B cell (primary cell): ENCODE measurements at regions not wholly inside any gene's neighbourhood (a gene's known extent, or its start where the extent isn't known, plus 50 kb on each side); places are given as distances from the start of the nearest gene placed in this dataset.

ENCODE experiments used
- ATAC-seq: fragments of 200-7000 bp; cut with Tn5 transposase; one replicate; pipeline ENCODE4 v1.10.0; 2021; ENCODE audit warnings: low read depth, mild to moderate bottlenecking, moderate number of reproducible peaks, moderate library complexity
- CTCF ChIA-PET: fragments of 350-600 bp; sonication (Branson Sonifier 250); formaldehyde crosslinking; loops from one replicate; lab custom pipeline; 2021; ENCODE audit warnings: antibody characterized with exemption, inconsistent platforms; lab: Charles Lee
- POLR2A ChIA-PET: fragments of 350-600 bp; sonication (Branson Sonifier 250); formaldehyde crosslinking; loops from one replicate; lab custom pipeline; 2021; ENCODE audit warnings: antibody characterized with exemption; lab: Charles Lee
- DNase-seq: peaks from one replicate; pipeline ENCODE4 v3.0.0; 2013
- H2AFZ ChIP-seq: 2 replicates; pipeline ENCODE4 v1.6.1; 2012; ENCODE audit warnings: mild to moderate bottlenecking, low read depth, low read length; ENCODE audit not compliant: insufficient read depth, poor library complexity, severe bottlenecking
- H3K27ac ChIP-seq, 2 donors: 1 replicate in 1 of 2; 2 replicates in 1 of 2; pipeline ENCODE4 v1.5.1; 2012 to 2013; ENCODE audit warnings: low read length in 2 of 2, mild to moderate bottlenecking in 2 of 2, moderate library complexity in 1 of 2
- H3K27me3 ChIP-seq, 4 experiments: fragments of 200-600 bp in 1 of 4; sonication (generic) in 1 of 4; replicated peaks in 1 of 4; 1 replicate in 2 of 4; 2 replicates in 2 of 4; pipeline versions ENCODE4 v1.6.1 to v1.7.0; 2013 to 2016; ENCODE audit warnings: low read length in 3 of 4, mild to moderate bottlenecking in 2 of 4, mixed read lengths in 1 of 4, moderate library complexity in 1 of 4; ENCODE audit not compliant: insufficient read depth in 4 of 4, control insufficient read depth in 3 of 4; ENCODE audit errors: control extremely low read depth in 1 of 4
- H3K36me3 ChIP-seq, 2 experiments: replicated peaks in 1 of 2; 1 replicate in 1 of 2; 2 replicates in 1 of 2; pipeline versions ENCODE4 v1.6.1 to v1.7.1; 2013; ENCODE audit warnings: low read length in 1 of 2; ENCODE audit not compliant: insufficient read depth in 2 of 2, control insufficient read depth in 1 of 2; ENCODE audit errors: control extremely low read depth in 1 of 2, extremely low read depth in 1 of 2
- H3K4me1 ChIP-seq, 2 donors: fragments of 200-600 bp in 1 of 2; sonication (generic) in 1 of 2; 1 replicate in 1 of 2; 2 replicates in 1 of 2; pipeline versions ENCODE4 v1.5.1 to v1.6.1; 2013 to 2017; ENCODE audit warnings: low read length in 2 of 2; ENCODE audit not compliant: control insufficient read depth in 2 of 2, insufficient read depth in 2 of 2
- H3K4me2 ChIP-seq: replicated peaks from 2 replicates; pipeline ENCODE3; 2012; ENCODE audit warnings: mild to moderate bottlenecking, low read depth, low read length; ENCODE audit not compliant: poor library complexity, severe bottlenecking
- H3K4me3 ChIP-seq, 5 experiments: fragments of 200-600 bp in 1 of 5; sonication (generic) in 1 of 5; 1 replicate in 3 of 5; 2 replicates in 2 of 5; pipeline versions ENCODE4 v1.5.1 to v1.7.0; 2011 to 2016; ENCODE audit warnings: low read length in 4 of 5, mild to moderate bottlenecking in 4 of 5, low read depth in 2 of 5, control low read depth in 1 of 5, moderate library complexity in 1 of 5; ENCODE audit not compliant: insufficient read depth in 1 of 5; ENCODE audit errors: control extremely low read depth in 1 of 5, extremely low read depth in 1 of 5
- H3K79me2 ChIP-seq: fragments of 200-600 bp; sonication (generic); one replicate; pipeline ENCODE4 v1.6.0; 2016; ENCODE audit warnings: low read length; ENCODE audit not compliant: control insufficient read depth, insufficient read depth
- H3K9ac ChIP-seq: fragments of 200-600 bp; sonication (generic); 2 replicates; pipeline ENCODE4 v1.6.1; 2017; ENCODE audit warnings: mild to moderate bottlenecking, low read length, moderate library complexity
- H3K9me3 ChIP-seq, 3 donors: one replicate each; pipeline versions ENCODE4 v1.6.1 to v1.7.1; 2013; ENCODE audit warnings: low read length in 2 of 3; ENCODE audit not compliant: control insufficient read depth in 2 of 3, insufficient read depth in 1 of 3; ENCODE audit errors: control extremely low read depth in 1 of 3
- H4K20me1 ChIP-seq: 2 replicates; pipeline ENCODE4 v1.6.0; 2012; ENCODE audit warnings: mild to moderate bottlenecking, low read length; ENCODE audit not compliant: insufficient read depth, control insufficient read depth, poor library complexity, severe bottlenecking
- H3K27ac Mint-ChIP-seq: one replicate; pipeline ENCODE4 v1.8.0; 2021; ENCODE audit warnings: mixed read lengths
- H3K27me3 Mint-ChIP-seq: one replicate; pipeline ENCODE4 v1.8.0; 2021; ENCODE audit warnings: mixed read lengths
- H3K4me1 Mint-ChIP-seq: one replicate; pipeline ENCODE4 v1.8.0; 2021; ENCODE audit warnings: mixed read lengths
- H3K4me3 Mint-ChIP-seq: one replicate; pipeline ENCODE4 v1.8.0; 2021; ENCODE audit warnings: mixed read lengths
- H3K9me3 Mint-ChIP-seq: one replicate; pipeline ENCODE4 v1.8.0; 2022; ENCODE audit warnings: mixed read lengths; ENCODE audit not compliant: insufficient read depth
- EZH2 ChIP-seq: IDR thresholded peaks from 2 replicates; pipeline ENCODE4 v1.6.1; 2012; ENCODE audit warnings: borderline replicate concordance, low read depth, mild to moderate bottlenecking, moderate library complexity, low read length; ENCODE audit not compliant: insufficient read depth, poor library complexity, severe bottlenecking
- WGBS: methylation state at CpG from one replicate; pipeline ENCODE4 v1.1.5; 2013; ENCODE audit warnings: missing lambda C conversion rate; ENCODE audit not compliant: insufficient coverage; 5-methylcytosine and 5-hydroxymethylcytosine counted together
- intact Hi-C: fragments of 100-400 bp; cut with micrococcal nuclease; formaldehyde crosslinking; loops from one replicate; pipeline ENCODE4 v1.10.0; 2022
- TF ChIP-seq, protein P1 (sequence below): fragments of 200-600 bp; IDR thresholded peaks from one replicate; pipeline ENCODE4 v1.8.0; 2022; ENCODE audit warnings: antibody characterized with exemption, mild to moderate bottlenecking

DNA sequence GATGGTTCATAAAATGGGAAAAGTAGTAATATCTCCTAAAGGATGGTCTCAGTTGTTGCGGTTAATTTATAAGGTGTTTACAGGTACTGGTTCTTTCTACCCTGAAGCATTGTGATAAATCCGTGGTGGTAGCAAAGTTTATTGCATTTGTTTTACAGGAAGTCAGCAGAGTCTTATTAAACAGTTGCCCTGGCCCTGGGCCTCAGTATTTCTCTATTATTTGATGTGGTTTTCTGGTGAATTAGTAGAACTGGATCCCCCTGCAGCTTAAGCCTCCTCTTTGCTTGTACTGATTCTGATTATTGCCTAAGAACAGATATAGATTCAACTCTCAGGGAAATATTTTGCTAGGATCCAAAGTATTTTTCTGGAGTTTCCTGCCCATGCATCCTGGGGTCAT, 76.4 kb upstream of the CD55 start:
- ChIA-PET POLR2A (no interaction called here), CTCF (no interaction called here)
- Histone ChIP-seq H3K27ac (no peak overlapping the region), H3K9ac (no peak overlapping the region), H3K79me2 (no peaks in the 10 kb centered on the region), H3K27me3 (no peaks in the 10 kb centered on the region), H3K36me3 (no peaks in the 10 kb centered on the region), H3K4me2 (no peak overlapping the region), H3K4me3 (no peak overlapping the region), H2AFZ (no peak overlapping the region), H3K4me1 (no peaks in the 10 kb centered on the region), H4K20me1 (no peaks in the 10 kb centered on the region), H3K9me3 (no peaks in the 10 kb centered on the region)
- TF ChIP-seq, protein P1, sequence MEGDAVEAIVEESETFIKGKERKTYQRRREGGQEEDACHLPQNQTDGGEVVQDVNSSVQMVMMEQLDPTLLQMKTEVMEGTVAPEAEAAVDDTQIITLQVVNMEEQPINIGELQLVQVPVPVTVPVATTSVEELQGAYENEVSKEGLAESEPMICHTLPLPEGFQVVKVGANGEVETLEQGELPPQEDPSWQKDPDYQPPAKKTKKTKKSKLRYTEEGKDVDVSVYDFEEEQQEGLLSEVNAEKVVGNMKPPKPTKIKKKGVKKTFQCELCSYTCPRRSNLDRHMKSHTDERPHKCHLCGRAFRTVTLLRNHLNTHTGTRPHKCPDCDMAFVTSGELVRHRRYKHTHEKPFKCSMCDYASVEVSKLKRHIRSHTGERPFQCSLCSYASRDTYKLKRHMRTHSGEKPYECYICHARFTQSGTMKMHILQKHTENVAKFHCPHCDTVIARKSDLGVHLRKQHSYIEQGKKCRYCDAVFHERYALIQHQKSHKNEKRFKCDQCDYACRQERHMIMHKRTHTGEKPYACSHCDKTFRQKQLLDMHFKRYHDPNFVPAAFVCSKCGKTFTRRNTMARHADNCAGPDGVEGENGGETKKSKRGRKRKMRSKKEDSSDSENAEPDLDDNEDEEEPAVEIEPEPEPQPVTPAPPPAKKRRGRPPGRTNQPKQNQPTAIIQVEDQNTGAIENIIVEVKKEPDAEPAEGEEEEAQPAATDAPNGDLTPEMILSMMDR: no peak
- no peak for TF ChIP-seq EZH2
- no peaks in the 10 kb centered on the region for H3K9me3 Mint-ChIP-seq
- H3K27ac Mint-ChIP-seq: no peak overlapping the region
- peaks cover 7% of the 10 kb centered on the region for H3K4me1 Mint-ChIP-seq
- intact Hi-C loops: no loop called here
- no peak overlapping the region for H3K4me3 Mint-ChIP-seq
- H3K27me3 Mint-ChIP-seq: no peaks in the 10 kb centered on the region
- DNase-seq (no peak), ATAC-seq (no peak)
- WGBS: 63% methylated on average over 2 of the region's 2 CpGs

DNA sequence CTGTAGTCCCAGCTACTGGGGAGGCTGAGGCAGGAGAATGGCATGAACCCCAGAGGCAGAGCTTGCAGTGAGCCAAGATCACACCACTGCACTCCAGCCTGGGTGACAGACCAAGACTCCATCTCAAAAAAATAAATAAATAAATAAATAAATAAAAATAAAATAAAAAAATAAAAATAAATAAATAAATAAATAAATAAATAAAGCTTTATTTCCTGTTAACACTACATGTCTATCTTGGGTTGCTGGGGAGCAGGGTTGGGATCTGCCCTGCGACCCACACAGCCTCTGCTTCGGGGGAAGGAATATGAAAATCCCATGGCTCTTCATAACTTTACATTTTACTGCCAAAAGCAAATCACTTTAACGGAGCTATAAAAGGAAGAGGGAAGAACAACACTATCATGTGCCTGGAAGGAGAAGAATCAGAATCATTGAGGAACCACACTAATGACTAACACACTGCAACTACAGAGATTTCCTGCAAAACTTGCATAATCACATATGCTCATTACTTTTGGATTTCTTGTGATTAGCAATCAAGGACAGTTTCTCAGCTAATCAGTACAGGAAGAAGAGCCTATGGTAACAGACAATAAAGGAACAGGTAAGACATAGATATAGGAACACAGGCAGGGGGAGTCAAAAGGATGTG, 72.8 kb upstream of the CD55 start:
- POLR2A ChIA-PET: no interaction called here
- Histone ChIP-seq H3K36me3 (no peaks in the 10 kb centered on the region), H2AFZ (no peak overlapping the region), H3K27me3 (no peaks in the 10 kb centered on the region), H3K4me1 (no peaks in the 10 kb centered on the region), H4K20me1 (no peaks in the 10 kb centered on the region), H3K9me3 (no peaks in the 10 kb centered on the region), H3K79me2 (no peaks in the 10 kb centered on the region), H3K4me2 (no peak overlapping the region), H3K9ac (no peak overlapping the region), H3K27ac (no peak overlapping the region), H3K4me3 (no peak overlapping the region)
- Mint-ChIP-seq H3K9me3 (no peaks in the 10 kb centered on the region), H3K4me1 (peaks cover 12% of the 10 kb centered on the region), H3K4me3 (no peak overlapping the region), H3K27me3 (no peaks in the 10 kb centered on the region), H3K27ac (no peak overlapping the region)
- CTCF ChIA-PET: no interaction called here
- no peak for ATAC-seq
- DNase-seq: no peak
- no CpG with 5 or more reads among the region's 3 CpGs for WGBS
- TF ChIP-seq EZH2: no peak
- TF ChIP-seq, protein P1: no peak
- intact Hi-C loops: no loop called here
